A549 (cell line): ENCODE measurements at regions not wholly inside any gene's neighbourhood (a gene's known extent, or its start where the extent isn't known, plus 50 kb on each side); places are given as distances from the start of the nearest gene placed in this dataset.

ENCODE experiments used
- EP300 ChIP-seq, 2 experiments: fragments of >200 bp; sonication (Bioruptor Twin); formaldehyde crosslinking; IDR thresholded peaks; 2 replicates in 1 of 2; 3 replicates in 1 of 2; pipeline ENCODE4 v1.6.1; 2016 to 2017
- FOXS1 ChIP-seq: fragments of 250-450 bp; sonication (Bioruptor Pico); IDR thresholded peaks from 2 replicates; pipeline ENCODE4 v1.5.0; 2020; ENCODE audit warnings: mild to moderate bottlenecking, moderate library complexity
- HOXA7 ChIP-seq: fragments of 250-450 bp; sonication (Bioruptor Pico); IDR thresholded peaks from 2 replicates; pipeline ENCODE4 v1.5.0; 2020; ENCODE audit warnings: mild to moderate bottlenecking, moderate library complexity
- KDM1A ChIP-seq: fragments of 200-600 bp; sonication (generic); IDR thresholded peaks from 2 replicates; pipeline ENCODE4 v1.6.1; 2016; ENCODE audit warnings: low read depth, mild to moderate bottlenecking
- KDM5A ChIP-seq: fragments of 200-600 bp; sonication (generic); IDR thresholded peaks from 2 replicates; pipeline ENCODE4 v1.6.1; 2016; ENCODE audit warnings: antibody characterized with exemption, mild to moderate bottlenecking
- MAFK ChIP-seq: fragments of 450-650 bp; IDR thresholded peaks from 2 replicates; pipeline ENCODE4 v1.6.1; 2014; ENCODE audit not compliant: partially characterized antibody
- POLR2A ChIP-seq: IDR thresholded peaks from 2 replicates; pipeline ENCODE4 v1.6.1; 2012; ENCODE audit warnings: mild to moderate bottlenecking, low read length
- RCOR1 ChIP-seq: fragments of 150-350 bp; IDR thresholded peaks from 2 replicates; pipeline ENCODE4 v1.6.1; 2014; ENCODE audit warnings: antibody characterized with exemption, low read length, low read depth
- TP53 ChIP-seq: fragments of 250-450 bp; sonication (Bioruptor Pico); IDR thresholded peaks from 2 replicates; pipeline ENCODE4 v1.5.0; 2021; ENCODE audit warnings: mild to moderate bottlenecking, moderate library complexity
- TF ChIP-seq, protein P1 (sequence below): fragments of >200 bp; sonication (Bioruptor Twin); formaldehyde crosslinking; IDR thresholded peaks from 3 replicates; pipeline ENCODE4 v1.5.1; 2016
- TF ChIP-seq, protein P2 (sequence below): fragments of 250-450 bp; sonication (Bioruptor Pico); IDR thresholded peaks from 2 replicates; pipeline ENCODE4 v1.5.0; 2020; ENCODE audit warnings: low read depth, mild to moderate bottlenecking, moderate library complexity
- TF ChIP-seq, protein P3 (sequence below): fragments of 150-350 bp; IDR thresholded peaks from 2 replicates; pipeline ENCODE4 v1.6.1; 2014; ENCODE audit warnings: low read depth, mild to moderate bottlenecking, low read length
- TF ChIP-seq, protein P4 (sequence below): fragments of 250-450 bp; sonication (Bioruptor Pico); IDR thresholded peaks from 2 replicates; pipeline ENCODE4 v1.5.0; 2021; ENCODE audit warnings: mild to moderate bottlenecking, moderate library complexity, borderline replicate concordance

- TF ChIP-seq RCOR1 (no peak), EP300 (IDR thresholded peaks at IDR 0.05) (no peak), KDM1A (no peak), TP53 (CRISPR knock-in tag) (no peak), POLR2A (no peak), KDM5A (no peak), MAFK (no peak), FOXS1 (CRISPR knock-in tag) (no peak), HOXA7 (no peak)
- TF ChIP-seq, protein P1, sequence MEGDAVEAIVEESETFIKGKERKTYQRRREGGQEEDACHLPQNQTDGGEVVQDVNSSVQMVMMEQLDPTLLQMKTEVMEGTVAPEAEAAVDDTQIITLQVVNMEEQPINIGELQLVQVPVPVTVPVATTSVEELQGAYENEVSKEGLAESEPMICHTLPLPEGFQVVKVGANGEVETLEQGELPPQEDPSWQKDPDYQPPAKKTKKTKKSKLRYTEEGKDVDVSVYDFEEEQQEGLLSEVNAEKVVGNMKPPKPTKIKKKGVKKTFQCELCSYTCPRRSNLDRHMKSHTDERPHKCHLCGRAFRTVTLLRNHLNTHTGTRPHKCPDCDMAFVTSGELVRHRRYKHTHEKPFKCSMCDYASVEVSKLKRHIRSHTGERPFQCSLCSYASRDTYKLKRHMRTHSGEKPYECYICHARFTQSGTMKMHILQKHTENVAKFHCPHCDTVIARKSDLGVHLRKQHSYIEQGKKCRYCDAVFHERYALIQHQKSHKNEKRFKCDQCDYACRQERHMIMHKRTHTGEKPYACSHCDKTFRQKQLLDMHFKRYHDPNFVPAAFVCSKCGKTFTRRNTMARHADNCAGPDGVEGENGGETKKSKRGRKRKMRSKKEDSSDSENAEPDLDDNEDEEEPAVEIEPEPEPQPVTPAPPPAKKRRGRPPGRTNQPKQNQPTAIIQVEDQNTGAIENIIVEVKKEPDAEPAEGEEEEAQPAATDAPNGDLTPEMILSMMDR: no peak
- TF ChIP-seq, protein P2, sequence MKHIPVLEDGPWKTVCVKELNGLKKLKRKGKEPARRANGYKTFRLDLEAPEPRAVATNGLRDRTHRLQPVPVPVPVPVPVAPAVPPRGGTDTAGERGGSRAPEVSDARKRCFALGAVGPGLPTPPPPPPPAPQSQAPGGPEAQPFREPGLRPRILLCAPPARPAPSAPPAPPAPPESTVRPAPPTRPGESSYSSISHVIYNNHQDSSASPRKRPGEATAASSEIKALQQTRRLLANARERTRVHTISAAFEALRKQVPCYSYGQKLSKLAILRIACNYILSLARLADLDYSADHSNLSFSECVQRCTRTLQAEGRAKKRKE (CRISPR knock-in tag): no peak
- TF ChIP-seq, protein P3, sequence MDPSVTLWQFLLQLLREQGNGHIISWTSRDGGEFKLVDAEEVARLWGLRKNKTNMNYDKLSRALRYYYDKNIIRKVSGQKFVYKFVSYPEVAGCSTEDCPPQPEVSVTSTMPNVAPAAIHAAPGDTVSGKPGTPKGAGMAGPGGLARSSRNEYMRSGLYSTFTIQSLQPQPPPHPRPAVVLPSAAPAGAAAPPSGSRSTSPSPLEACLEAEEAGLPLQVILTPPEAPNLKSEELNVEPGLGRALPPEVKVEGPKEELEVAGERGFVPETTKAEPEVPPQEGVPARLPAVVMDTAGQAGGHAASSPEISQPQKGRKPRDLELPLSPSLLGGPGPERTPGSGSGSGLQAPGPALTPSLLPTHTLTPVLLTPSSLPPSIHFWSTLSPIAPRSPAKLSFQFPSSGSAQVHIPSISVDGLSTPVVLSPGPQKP: no peak
- TF ChIP-seq, protein P4, sequence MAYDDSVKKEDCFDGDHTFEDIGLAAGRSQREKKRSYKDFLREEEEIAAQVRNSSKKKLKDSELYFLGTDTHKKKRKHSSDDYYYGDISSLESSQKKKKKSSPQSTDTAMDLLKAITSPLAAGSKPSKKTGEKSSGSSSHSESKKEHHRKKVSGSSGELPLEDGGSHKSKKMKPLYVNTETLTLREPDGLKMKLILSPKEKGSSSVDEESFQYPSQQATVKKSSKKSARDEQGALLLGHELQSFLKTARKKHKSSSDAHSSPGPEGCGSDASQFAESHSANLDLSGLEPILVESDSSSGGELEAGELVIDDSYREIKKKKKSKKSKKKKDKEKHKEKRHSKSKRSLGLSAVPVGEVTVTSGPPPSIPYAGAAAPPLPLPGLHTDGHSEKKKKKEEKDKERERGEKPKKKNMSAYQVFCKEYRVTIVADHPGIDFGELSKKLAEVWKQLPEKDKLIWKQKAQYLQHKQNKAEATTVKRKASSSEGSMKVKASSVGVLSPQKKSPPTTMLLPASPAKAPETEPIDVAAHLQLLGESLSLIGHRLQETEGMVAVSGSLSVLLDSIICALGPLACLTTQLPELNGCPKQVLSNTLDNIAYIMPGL (CRISPR knock-in tag): no peak
Measured at GRCh38 chr2:5991305-5991968, 299.3 kb downstream of the SOX11 start.
